Activated CD8-positive, alpha-beta T cell treated with anti-CD3 and anti-CD28 coated beads for 36 hours (primary cell): ENCODE measurements at regions not wholly inside any gene's neighbourhood (a gene's known extent, or its start where the extent isn't known, plus 50 kb on each side); places are given as distances from the start of the nearest gene placed in this dataset.

Source experiments
- ATAC-seq: fragments of 200-7000 bp; cut with Tn5 transposase; one replicate; pipeline ENCODE4 v1.10.0; 2021; ENCODE audit warnings: mild to moderate bottlenecking, moderate library complexity
- CTCF ChIA-PET: fragments of 350-600 bp; sonication (Branson Sonifier 250); formaldehyde crosslinking; loops from one replicate; lab custom pipeline; 2021; ENCODE audit warnings: antibody characterized with exemption; lab: Charles Lee
- POLR2A ChIA-PET: fragments of 350-600 bp; sonication (Branson Sonifier 250); formaldehyde crosslinking; loops from one replicate; lab custom pipeline; 2021; ENCODE audit warnings: antibody characterized with exemption; lab: Charles Lee
- DNase-seq: peaks from one replicate; pipeline ENCODE4 v3.0.0-alpha.2; 2020
- H3K27ac Mint-ChIP-seq: one replicate; pipeline ENCODE4 v1.8.0; 2021; ENCODE audit warnings: mild to moderate bottlenecking, mixed read lengths
- H3K27me3 Mint-ChIP-seq: one replicate; pipeline ENCODE4 v1.8.0; 2021; ENCODE audit warnings: mixed read lengths
- H3K36me3 Mint-ChIP-seq: one replicate; pipeline ENCODE4 v1.8.0; 2021; ENCODE audit warnings: low read depth, mixed read lengths
- H3K4me1 Mint-ChIP-seq: one replicate; pipeline ENCODE4 v1.8.0; 2021; ENCODE audit warnings: low read depth, mixed read lengths
- H3K4me3 Mint-ChIP-seq: one replicate; pipeline ENCODE4 v1.8.0; 2021; ENCODE audit warnings: mild to moderate bottlenecking, moderate library complexity, mixed read lengths
- H3K9me3 Mint-ChIP-seq: one replicate; pipeline ENCODE4 v1.8.0; 2021; ENCODE audit warnings: mixed read lengths
- intact Hi-C: fragments of 100-400 bp; cut with micrococcal nuclease; formaldehyde crosslinking; loops from one replicate; pipeline ENCODE4 v1.10.0; 2022
- TF ChIP-seq, protein P1 (sequence below): fragments of 200-600 bp; IDR thresholded peaks from one replicate; pipeline ENCODE4 v1.8.0; 2022; ENCODE audit warnings: antibody characterized with exemption, mild to moderate bottlenecking

DNA sequence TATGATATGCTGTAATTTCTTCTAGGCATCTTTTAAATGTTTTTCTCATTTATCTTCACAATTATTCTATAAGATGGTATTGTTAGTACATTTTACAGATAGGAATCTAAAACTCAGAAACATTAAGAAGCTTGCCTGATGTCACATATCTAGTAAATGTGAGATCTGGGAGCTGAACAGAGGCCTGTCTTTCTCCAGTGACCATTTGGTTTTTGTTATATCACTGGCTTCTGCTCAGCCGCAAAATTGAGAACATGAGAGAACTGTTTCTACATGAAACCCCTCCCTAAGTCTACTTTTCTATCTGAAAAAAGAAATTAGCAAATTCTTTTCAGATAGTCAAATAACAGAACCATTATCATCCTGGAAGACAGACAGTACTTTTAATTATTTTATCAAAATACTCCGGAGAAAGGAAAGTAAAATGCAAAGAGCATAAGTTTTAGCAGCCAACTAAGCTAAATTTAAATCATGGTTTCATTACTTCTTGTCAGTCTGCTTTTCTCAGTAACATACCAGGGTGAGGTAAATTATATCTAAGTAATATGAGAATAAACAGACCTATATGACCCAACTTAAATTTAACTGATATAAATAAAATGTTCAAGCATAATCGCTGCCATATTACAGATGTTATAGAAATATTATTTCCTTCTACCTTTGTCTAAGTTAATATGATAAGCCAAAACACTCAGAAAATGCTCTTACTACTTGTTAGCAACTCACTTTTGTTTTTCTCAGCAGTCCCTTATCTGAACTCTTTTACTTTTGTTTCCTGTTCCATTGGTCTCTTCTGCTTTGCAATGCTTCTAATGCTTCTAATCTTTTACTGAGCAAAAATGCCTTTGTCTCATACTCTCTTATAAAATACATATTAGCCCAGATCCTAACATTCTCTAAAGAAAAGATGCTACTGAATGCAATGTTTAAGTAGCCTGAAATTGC, 68.0 kb upstream of the MBNL1 start:
- no peak for DNase-seq
- ChIA-PET CTCF (interaction anchor here (0.8 to 2.8 kb wide), 6 partner anchors 10 to 43 kb away, joined by 3 to 9 read pairs (median 4); no protein-coding TSS in a partner anchor), POLR2A (interaction anchor here (0.8 to 10.4 kb wide), 6 partner anchors 34 to 79 kb away, joined by 3 to 89 read pairs (median 4); partner anchors contain the start of gene MBNL1)
- H3K27me3 Mint-ChIP-seq, result no peaks in the 10 kb centered on the region
- H3K4me1 Mint-ChIP-seq, result peaks cover 59% of the 10 kb centered on the region
- ATAC-seq, result no peak
- no peaks in the 10 kb centered on the region for H3K9me3 Mint-ChIP-seq
- intact Hi-C loops, result loop anchor here (5.0 kb wide), 1 partner anchor 998 kb away; the partner anchor contains the start of gene GPR171
- H3K4me3 Mint-ChIP-seq, result peak overlapping the region; percentile 74
- TF ChIP-seq, protein P1, sequence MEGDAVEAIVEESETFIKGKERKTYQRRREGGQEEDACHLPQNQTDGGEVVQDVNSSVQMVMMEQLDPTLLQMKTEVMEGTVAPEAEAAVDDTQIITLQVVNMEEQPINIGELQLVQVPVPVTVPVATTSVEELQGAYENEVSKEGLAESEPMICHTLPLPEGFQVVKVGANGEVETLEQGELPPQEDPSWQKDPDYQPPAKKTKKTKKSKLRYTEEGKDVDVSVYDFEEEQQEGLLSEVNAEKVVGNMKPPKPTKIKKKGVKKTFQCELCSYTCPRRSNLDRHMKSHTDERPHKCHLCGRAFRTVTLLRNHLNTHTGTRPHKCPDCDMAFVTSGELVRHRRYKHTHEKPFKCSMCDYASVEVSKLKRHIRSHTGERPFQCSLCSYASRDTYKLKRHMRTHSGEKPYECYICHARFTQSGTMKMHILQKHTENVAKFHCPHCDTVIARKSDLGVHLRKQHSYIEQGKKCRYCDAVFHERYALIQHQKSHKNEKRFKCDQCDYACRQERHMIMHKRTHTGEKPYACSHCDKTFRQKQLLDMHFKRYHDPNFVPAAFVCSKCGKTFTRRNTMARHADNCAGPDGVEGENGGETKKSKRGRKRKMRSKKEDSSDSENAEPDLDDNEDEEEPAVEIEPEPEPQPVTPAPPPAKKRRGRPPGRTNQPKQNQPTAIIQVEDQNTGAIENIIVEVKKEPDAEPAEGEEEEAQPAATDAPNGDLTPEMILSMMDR, result no peak
- peaks cover 1% of the 10 kb centered on the region for H3K36me3 Mint-ChIP-seq
- peak overlapping the region; percentile 96 for H3K27ac Mint-ChIP-seq

DNA sequence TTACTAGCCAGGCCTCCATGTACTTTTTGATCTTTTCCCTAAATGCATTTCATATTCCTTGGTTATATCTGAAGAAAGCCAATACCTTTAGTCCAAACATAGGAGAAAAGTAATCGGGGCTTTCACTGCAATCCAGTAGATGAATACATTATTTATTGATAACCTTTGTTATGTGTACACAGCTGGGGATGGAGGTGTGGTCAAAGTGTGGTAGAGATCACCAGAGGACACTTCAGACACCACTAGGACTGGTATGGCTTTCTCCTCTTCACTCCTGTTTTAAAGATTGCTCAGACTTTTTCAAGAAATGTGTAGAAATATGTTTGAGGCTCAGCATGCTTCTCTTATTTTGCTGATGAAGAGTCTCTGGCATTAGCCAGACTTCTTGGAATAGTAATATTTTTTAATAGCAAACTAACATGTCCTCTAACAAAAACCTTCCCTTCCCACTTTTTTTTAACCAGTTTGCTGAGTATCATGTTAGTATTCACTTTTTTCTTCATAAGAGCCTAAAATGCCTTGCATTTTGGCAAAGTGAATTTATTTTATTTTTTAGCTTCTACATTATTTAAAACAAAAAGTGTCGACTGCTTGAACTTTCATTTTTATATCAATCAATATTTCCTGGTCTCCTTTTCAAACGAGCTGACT, 65.6 kb upstream of the MBNL1 start:
- Mint-ChIP-seq H3K27ac (peak overlapping the region; percentile 87), H3K4me3 (peak overlapping the region; percentile 79), H3K9me3 (peaks cover 6% of the 10 kb centered on the region), H3K36me3 (peaks cover 9% of the 10 kb centered on the region), H3K4me1 (peaks cover 56% of the 10 kb centered on the region), H3K27me3 (no peaks in the 10 kb centered on the region)
- intact Hi-C loops, result loop anchor here (5.0 kb wide), 1 partner anchor 1001 kb away; the partner anchor contains the start of gene GPR171
- ChIA-PET CTCF (interaction anchor here (1.1 to 2.5 kb wide), 8 partner anchors 10 to 241 kb away, joined by 3 to 14 read pairs (median 5); no protein-coding TSS in a partner anchor), POLR2A (interaction anchor here (0.7 to 10.4 kb wide), 3 partner anchors 42 to 77 kb away, joined by 4 to 89 read pairs (median 30); partner anchors contain the start of gene MBNL1)
- ATAC-seq, result no peak
- peak; percentile 45 for DNase-seq
- TF ChIP-seq, protein P1, result no peak

DNA sequence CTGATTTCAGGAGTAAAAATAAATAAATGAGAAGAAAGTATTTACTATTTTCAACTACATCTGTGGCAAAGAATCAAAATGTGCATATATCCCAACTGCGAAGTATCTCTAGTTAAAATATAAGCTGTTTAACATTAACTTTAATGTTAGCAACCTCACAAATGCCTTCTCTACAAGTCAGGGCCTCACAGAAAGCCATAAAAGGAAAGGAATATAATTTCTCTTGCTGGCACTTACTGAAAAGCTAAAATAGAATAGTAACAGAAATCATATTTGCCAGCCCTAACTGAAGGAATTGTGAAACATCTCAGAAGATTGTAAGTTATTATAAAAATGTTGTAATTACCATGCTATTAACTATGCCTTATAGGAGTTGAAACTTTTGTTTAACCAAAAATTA, 65.1 kb upstream of the MBNL1 start:
- no peak for DNase-seq
- intact Hi-C loops, result loop anchor here (5.0 kb wide), 1 partner anchor 1001 kb away; the partner anchor contains the start of gene GPR171
- H3K27me3 Mint-ChIP-seq, result no peaks in the 10 kb centered on the region
- H3K36me3 Mint-ChIP-seq, result peaks cover 11% of the 10 kb centered on the region
- ChIA-PET POLR2A (interaction anchor here (0.7 to 10.4 kb wide), 5 partner anchors 10 to 76 kb away, joined by 3 to 89 read pairs (median 4); partner anchors contain the start of gene MBNL1), CTCF (interaction anchor here (1.1 to 2.5 kb wide), 7 partner anchors 10 to 240 kb away, joined by 3 to 14 read pairs (median 6); no protein-coding TSS in a partner anchor)
- H3K27ac Mint-ChIP-seq, result peak overlapping the region; percentile 87
- no peak for ATAC-seq
- H3K4me3 Mint-ChIP-seq, result peak overlapping the region; percentile 79
- H3K4me1 Mint-ChIP-seq, result peaks cover 58% of the 10 kb centered on the region
- peaks cover 10% of the 10 kb centered on the region for H3K9me3 Mint-ChIP-seq
- TF ChIP-seq, protein P1, result no peak

DNA sequence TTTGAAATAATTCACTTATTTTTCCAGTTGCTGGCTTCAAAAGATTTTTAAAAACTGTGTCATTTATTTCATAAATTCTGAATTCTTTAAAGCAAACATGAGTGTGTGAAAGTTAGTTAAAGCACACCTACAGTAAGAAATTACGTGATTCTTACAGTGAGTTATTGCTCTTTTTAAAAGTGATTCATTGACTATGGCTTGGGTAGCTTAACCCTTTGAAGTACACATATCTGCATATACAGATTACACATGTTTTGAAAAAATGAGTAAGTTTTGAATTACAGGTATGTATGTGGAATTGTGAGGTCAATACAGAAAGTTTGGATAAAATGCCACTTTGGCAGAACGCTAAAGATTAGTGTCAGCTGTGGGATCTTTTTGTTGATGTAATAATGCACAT, 64.5 kb upstream of the MBNL1 start:
- Mint-ChIP-seq H3K36me3 (peaks cover 14% of the 10 kb centered on the region), H3K27ac (peak overlapping the region; percentile 89), H3K4me3 (peak overlapping the region; percentile 79), H3K27me3 (no peaks in the 10 kb centered on the region), H3K4me1 (peaks cover 59% of the 10 kb centered on the region), H3K9me3 (peaks cover 12% of the 10 kb centered on the region)
- ChIA-PET POLR2A (interaction anchor here (0.7 to 10.4 kb wide), 8 partner anchors 10 to 76 kb away, joined by 3 to 89 read pairs (median 4); partner anchors contain the start of gene MBNL1), CTCF (interaction anchor here (1.0 to 2.5 kb wide), 10 partner anchors 9 to 240 kb away, joined by 3 to 14 read pairs (median 4); no protein-coding TSS in a partner anchor)
- intact Hi-C loops, result loop anchor here (5.0 kb wide), 1 partner anchor 1002 kb away; the partner anchor contains the start of gene GPR171
- ATAC-seq (peak; percentile 28), DNase-seq (no peak)
- TF ChIP-seq, protein P1, result no peak
